ENCODE measurements at regions not wholly inside any gene's neighbourhood (a gene's known extent, or its start where the extent isn't known, plus 50 kb on each side); places are given as distances from the start of the nearest gene placed in this dataset.

DNA sequence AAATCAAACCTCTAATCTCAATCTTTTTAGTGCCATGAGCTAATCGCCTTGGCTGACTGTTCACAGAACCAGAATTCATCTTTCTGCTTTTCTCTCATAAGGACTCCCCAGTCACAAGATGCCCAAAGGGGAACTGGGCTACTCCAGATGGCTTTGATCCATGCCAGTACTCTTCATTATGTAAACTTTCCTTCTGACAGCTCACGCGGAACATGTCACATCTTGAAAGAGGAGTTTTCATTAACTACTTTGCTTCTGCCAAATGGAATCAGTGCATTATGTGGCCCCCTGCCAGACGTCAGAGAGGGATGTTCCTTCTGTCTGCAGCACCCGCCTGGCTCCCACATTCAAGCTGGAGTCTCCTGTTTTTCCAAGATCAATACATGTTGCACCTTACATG is 142.1 kb upstream of the NMUR2 start:
- TF ChIP-seq YY1 (IDR thresholded peaks at IDR 0.05; ENCODE audit: extremely low read depth, insufficient replicate concordance, low read depth, low read length) (no peak), JUND (IDR thresholded peaks at IDR 0.05) (no peak), CTCF (IDR thresholded peaks at IDR 0.05 in 2 of 3, conservative IDR thresholded peaks at IDR 0.05 in 1 of 3; ENCODE audit: borderline replicate concordance in 1 of 3, insufficient read depth in 1 of 3, low read depth in 2 of 3, low read length in 2 of 3) (no peak), REST (IDR thresholded peaks at IDR 0.05; ENCODE audit: low read depth) (no peak), CBX3 (IDR thresholded peaks at IDR 0.05; ENCODE audit: low read depth) (no peak), EZH2 (IDR thresholded peaks at IDR 0.05) (no peak), POLR2AphosphoS5 (IDR thresholded peaks at IDR 0.05; ENCODE audit: low read depth, low read length) (no peak), CEBPB (IDR thresholded peaks at IDR 0.05; ENCODE audit: low read depth) (no peak), TCF7L2 (IDR thresholded peaks at IDR 0.05; ENCODE audit: borderline replicate concordance, extremely low read depth, insufficient read depth, insufficient read length) (no peak), FOSL1 (IDR thresholded peaks at IDR 0.05; ENCODE audit: low read depth) (no peak), ELF1 (IDR thresholded peaks at IDR 0.05; ENCODE audit: borderline replicate concordance, low read depth) (no peak)
